ENCODE measurements at regions not wholly inside any gene's neighbourhood (a gene's known extent, or its start where the extent isn't known, plus 50 kb on each side); places are given as distances from the start of the nearest gene placed in this dataset.

DNA sequence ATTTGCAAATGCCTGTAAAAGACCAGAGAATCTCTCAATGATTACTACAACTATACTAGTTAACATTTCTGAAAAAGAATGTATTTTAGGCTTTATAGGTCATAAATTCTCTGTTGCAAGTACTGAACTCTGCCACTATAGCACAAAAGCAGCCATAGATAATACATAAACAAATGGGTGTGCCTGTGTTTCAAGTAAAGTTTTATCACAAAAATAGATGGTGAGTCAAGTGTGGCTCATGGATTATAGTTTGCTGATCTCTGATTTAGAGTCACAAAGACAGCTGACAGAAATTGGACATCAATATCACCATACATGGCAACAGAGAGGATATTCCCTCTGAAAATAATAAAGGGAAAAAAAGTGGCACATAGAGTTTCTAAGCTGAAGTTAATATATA is 68.1 kb downstream of the FSCB start:
- TF ChIP-seq, protein P1, sequence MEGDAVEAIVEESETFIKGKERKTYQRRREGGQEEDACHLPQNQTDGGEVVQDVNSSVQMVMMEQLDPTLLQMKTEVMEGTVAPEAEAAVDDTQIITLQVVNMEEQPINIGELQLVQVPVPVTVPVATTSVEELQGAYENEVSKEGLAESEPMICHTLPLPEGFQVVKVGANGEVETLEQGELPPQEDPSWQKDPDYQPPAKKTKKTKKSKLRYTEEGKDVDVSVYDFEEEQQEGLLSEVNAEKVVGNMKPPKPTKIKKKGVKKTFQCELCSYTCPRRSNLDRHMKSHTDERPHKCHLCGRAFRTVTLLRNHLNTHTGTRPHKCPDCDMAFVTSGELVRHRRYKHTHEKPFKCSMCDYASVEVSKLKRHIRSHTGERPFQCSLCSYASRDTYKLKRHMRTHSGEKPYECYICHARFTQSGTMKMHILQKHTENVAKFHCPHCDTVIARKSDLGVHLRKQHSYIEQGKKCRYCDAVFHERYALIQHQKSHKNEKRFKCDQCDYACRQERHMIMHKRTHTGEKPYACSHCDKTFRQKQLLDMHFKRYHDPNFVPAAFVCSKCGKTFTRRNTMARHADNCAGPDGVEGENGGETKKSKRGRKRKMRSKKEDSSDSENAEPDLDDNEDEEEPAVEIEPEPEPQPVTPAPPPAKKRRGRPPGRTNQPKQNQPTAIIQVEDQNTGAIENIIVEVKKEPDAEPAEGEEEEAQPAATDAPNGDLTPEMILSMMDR (IDR thresholded peaks at IDR 0.05 in 4 of 5, conservative IDR thresholded peaks at IDR 0.05 in 1 of 5) = no peak
- no peak for TF ChIP-seq POLR2A (IDR thresholded peaks at IDR 0.05)

All from gastrocnemius medialis (tissue), 4 donors.